IMR-90 (cell line): ENCODE measurements at regions not wholly inside any gene's neighbourhood (a gene's known extent, or its start where the extent isn't known, plus 50 kb on each side); places are given as distances from the start of the nearest gene placed in this dataset.

Source experiments
- ATAC-seq: fragments of 200-7000 bp; cut with Tn5 transposase; 2 replicates; pipeline ENCODE4 v1.9.1; 2020; ENCODE audit warnings: low read depth, mild to moderate bottlenecking, moderate library complexity
- BruUV-seq: library from RNA; stranded (reverse); fragments of 400-500 nt; replicated peaks from 2 replicates; lab custom pipeline; 2021; lab: Mats Ljungman, UMichigan
- CTCF ChIA-PET: fragments of 300-600 bp; formaldehyde crosslinking; extraction: SDS; loops from one replicate; lab custom pipeline; 2021; ENCODE audit warnings: antibody characterized with exemption; lab: Yijun Ruan, JAX
- POLR2A ChIA-PET: fragments of 300-600 bp; sonication (Branson Sonifier 250); formaldehyde crosslinking; loops from one replicate; lab custom pipeline; 2022; ENCODE audit warnings: antibody characterized with exemption; ENCODE audit not compliant: unreplicated experiment; lab: Charles Lee
- DNase-seq: peaks from one replicate; pipeline ENCODE4 v3.0.0; 2013
- H2AFZ ChIP-seq: replicated peaks from 2 replicates; pipeline ENCODE3; 2013; ENCODE audit warnings: low read length, mild to moderate bottlenecking; ENCODE audit not compliant: poor library complexity
- H2AK5ac ChIP-seq: 2 replicates; pipeline ENCODE4 v1.6.1; 2013; ENCODE audit warnings: low read depth, low read length, inconsistent platforms
- H2AK9ac ChIP-seq: replicated peaks from 2 replicates; pipeline ENCODE3; 2013; ENCODE audit warnings: mild to moderate bottlenecking, low read depth, low read length, moderate library complexity; ENCODE audit not compliant: poor library complexity
- H2BK120ac ChIP-seq: 2 replicates; pipeline ENCODE4 v1.6.1; 2013; ENCODE audit warnings: low read depth, low read length, inconsistent platforms
- H2BK15ac ChIP-seq: 3 replicates; pipeline ENCODE4 v1.6.1; 2013; ENCODE audit warnings: low read depth, low read length, inconsistent platforms
- H2BK20ac ChIP-seq: 2 replicates; pipeline ENCODE4 v1.6.1; 2013; ENCODE audit warnings: low read depth, mild to moderate bottlenecking, inconsistent platforms, low read length, moderate library complexity
- H2BK5ac ChIP-seq: 2 replicates; pipeline ENCODE4 v1.6.1; 2013; ENCODE audit warnings: mild to moderate bottlenecking, low read depth, low read length, inconsistent platforms; ENCODE audit not compliant: poor library complexity, severe bottlenecking
- H3K14ac ChIP-seq: replicated peaks from 2 replicates; pipeline ENCODE4 v1.6.1; 2013; ENCODE audit warnings: low read depth, low read length, inconsistent platforms
- H3K18ac ChIP-seq: 2 replicates; pipeline ENCODE4 v1.6.1; 2013; ENCODE audit warnings: low read depth, low read length, control low read depth
- H3K23ac ChIP-seq: 2 replicates; pipeline ENCODE4 v1.6.1; 2013; ENCODE audit warnings: low read depth, low read length, inconsistent platforms
- H3K27ac ChIP-seq: 2 replicates; pipeline ENCODE4 v1.5.1; 2013; ENCODE audit warnings: mild to moderate bottlenecking, control low read depth, low read length; ENCODE audit not compliant: insufficient read depth
- H3K27me3 ChIP-seq: 2 replicates; pipeline ENCODE4 v1.6.1; 2013; ENCODE audit warnings: low read length; ENCODE audit not compliant: control insufficient read depth, insufficient read depth
- H3K36me3 ChIP-seq: 2 replicates; pipeline ENCODE4 v1.6.1; 2013; ENCODE audit warnings: low read length, mixed read lengths; ENCODE audit not compliant: control insufficient read depth, insufficient read depth
- H3K4ac ChIP-seq: 2 replicates; pipeline ENCODE4 v1.6.1; 2013; ENCODE audit warnings: low read depth, low read length, inconsistent platforms
- H3K4me1 ChIP-seq: 2 replicates; pipeline ENCODE4 v1.6.1; 2013; ENCODE audit warnings: low read length, mixed read lengths; ENCODE audit not compliant: control insufficient read depth, insufficient read depth
- H3K4me2 ChIP-seq: 2 replicates; pipeline ENCODE4 v1.6.1; 2013; ENCODE audit warnings: low read depth, mild to moderate bottlenecking, control low read depth, low read length, moderate library complexity
- H3K4me3 ChIP-seq: 2 replicates; pipeline ENCODE4 v1.5.1; 2013; ENCODE audit warnings: low read depth, mild to moderate bottlenecking, control low read depth, low read length, moderate library complexity; ENCODE audit not compliant: insufficient read depth
- H3K56ac ChIP-seq: 2 replicates; pipeline ENCODE4 v1.6.1; 2013; ENCODE audit warnings: low read length, inconsistent platforms; ENCODE audit not compliant: insufficient read depth; ENCODE audit errors: extremely low read depth
- H3K79me1 ChIP-seq, 2 experiments: 2 replicates each; pipeline ENCODE4 v1.6.1; 2013; ENCODE audit warnings: low read length in 2 of 2, inconsistent platforms in 1 of 2, low read depth in 1 of 2
- H3K9ac ChIP-seq: 2 replicates; pipeline ENCODE4 v1.6.1; 2013; ENCODE audit warnings: low read depth, low read length, control low read depth
- H3K9me1 ChIP-seq: 2 replicates; pipeline ENCODE4 v1.6.1; 2013; ENCODE audit warnings: low read length, inconsistent platforms; ENCODE audit not compliant: insufficient read depth
- H3K9me3 ChIP-seq: 2 replicates; pipeline ENCODE4 v1.6.1; 2013; ENCODE audit warnings: low read length; ENCODE audit not compliant: control insufficient read depth, insufficient read depth
- H4K20me1 ChIP-seq: 2 replicates; pipeline ENCODE4 v1.6.1; 2013; ENCODE audit warnings: low read length, inconsistent platforms; ENCODE audit not compliant: insufficient read depth
- H4K5ac ChIP-seq: 2 replicates; pipeline ENCODE4 v1.6.1; 2013; ENCODE audit warnings: mild to moderate bottlenecking, low read depth, low read length, control low read depth
- H4K8ac ChIP-seq, 2 experiments: 2 replicates each; pipeline ENCODE4 v1.6.1; 2013; ENCODE audit warnings: low read depth in 2 of 2, low read length in 2 of 2, control low read depth in 1 of 2, inconsistent platforms in 1 of 2
- H4K91ac ChIP-seq: 2 replicates; pipeline ENCODE4 v1.6.1; 2013; ENCODE audit warnings: low read depth, low read length, inconsistent platforms; ENCODE audit not compliant: insufficient read depth
- CEBPB ChIP-seq: IDR thresholded peaks from 2 replicates; pipeline ENCODE4 v1.6.1; 2012; ENCODE audit warnings: low read depth, low read length, improper control_type of control experiment
- ELK1 ChIP-seq: fragments of 150-350 bp; IDR thresholded peaks from 2 replicates; pipeline ENCODE4 v1.6.1; 2016; ENCODE audit warnings: low read depth, mild to moderate bottlenecking, low read length, moderate library complexity, borderline replicate concordance
- MAZ ChIP-seq: IDR thresholded peaks from 2 replicates; pipeline ENCODE4 v1.6.1; 2012; ENCODE audit warnings: low read depth, mild to moderate bottlenecking, low read length, improper control_type of control experiment, moderate library complexity, borderline replicate concordance
- SMC3 ChIP-seq: fragments of 150-350 bp; IDR thresholded peaks from 2 replicates; pipeline ENCODE4 v1.6.1; 2016; ENCODE audit warnings: low read depth, mild to moderate bottlenecking, antibody characterized with exemption, low read length, moderate library complexity
- WGBS, 2 experiments: methylation state at CpG; one replicate each; pipeline versions ENCODE4 v1.1.5 to v1.1.7; 2013; ENCODE audit warnings: missing lambda C conversion rate in 2 of 2; ENCODE audit not compliant: insufficient read length in 1 of 2; ENCODE audit errors: extremely low coverage in 2 of 2; 5-methylcytosine and 5-hydroxymethylcytosine counted together
- dilution Hi-C: fragments of 300-500 bp; cut with HindIII; formaldehyde crosslinking; loops from one replicate; pipeline ENCODE4 v1.14.3; 2018; ENCODE audit warnings: low sequenced_read_pairs; ENCODE audit not compliant: unreplicated experiment
- in situ Hi-C: fragments of 300-500 bp; cut with MboI; formaldehyde crosslinking; loops from 3 replicates; pipeline ENCODE4 v1.14.3; 2019; ENCODE audit warnings: low sequenced_read_pairs, inconsistent platforms, mixed read lengths
- intact Hi-C: fragments of 100-400 bp; cut with micrococcal nuclease; formaldehyde crosslinking; loops from 2 replicates; pipeline ENCODE4 v1.10.0; 2022

- ChIA-PET CTCF (interaction anchor here (0.7 kb wide), 1 partner anchor 48 kb away, joined by 3 read pairs; no protein-coding TSS in a partner anchor), POLR2A (no interaction called here)
- in situ Hi-C loops (no loop called here), intact Hi-C loops (no loop called here), dilution Hi-C loops (no loop called here)
- WGBS, 2 experiments, result no CpG with 5 or more reads among the region's 1 CpG
- no TSS peak for BruUV-seq
- no peak for ATAC-seq
- no peak for TF ChIP-seq ELK1
- TF ChIP-seq MAZ, result no peak
- no peak for TF ChIP-seq SMC3
- TF ChIP-seq CEBPB, result no peak
- H2BK20ac ChIP-seq, result no peak overlapping the region
- H3K18ac ChIP-seq, result no peak overlapping the region
- H3K14ac ChIP-seq, result no peak overlapping the region
- H3K36me3 ChIP-seq, result no peaks in the 10 kb centered on the region
- no peak overlapping the region for H2AK5ac ChIP-seq
- H2BK5ac ChIP-seq, result no peak overlapping the region
- no peak overlapping the region for H2AFZ ChIP-seq
- H3K23ac ChIP-seq, result no peak overlapping the region
- no peaks in the 10 kb centered on the region for H3K9me1 ChIP-seq
- no peak overlapping the region for H3K4ac ChIP-seq
- no peak overlapping the region for H3K56ac ChIP-seq
- H3K4me1 ChIP-seq, result no peaks in the 10 kb centered on the region
- no peak overlapping the region for H4K8ac ChIP-seq
- H3K27ac ChIP-seq, result no peak overlapping the region
- DNase-seq, result no peak
- H3K9ac ChIP-seq, result no peak overlapping the region
- no peak overlapping the region for H3K4me3 ChIP-seq
- H3K9me3 ChIP-seq, result no peaks in the 10 kb centered on the region
- no peak overlapping the region for H4K5ac ChIP-seq
- H3K27me3 ChIP-seq, result no peaks in the 10 kb centered on the region
- no peak overlapping the region for H2BK15ac ChIP-seq
- H4K91ac ChIP-seq, result no peak overlapping the region
- H2AK9ac ChIP-seq, result no peak overlapping the region
- no peak overlapping the region for H3K4me2 ChIP-seq
- H4K20me1 ChIP-seq, result no peaks in the 10 kb centered on the region
- H2BK120ac ChIP-seq, result no peak overlapping the region
- no peaks in the 10 kb centered on the region for H3K79me1 ChIP-seq
These were observed 489.1 kb downstream of the SMARCA1 start for GRCh38 chrX:129034196-129034595.
